Ovary (tissue), 3 donors: ENCODE measurements at regions not wholly inside any gene's neighbourhood (a gene's known extent, or its start where the extent isn't known, plus 50 kb on each side); places are given as distances from the start of the nearest gene placed in this dataset.

Source experiments
- CTCF ChIP-seq, 3 donors: fragments of 450-650 bp in 2 of 3; fragments of 200-600 bp in 1 of 3; IDR thresholded peaks; one replicate each; pipeline versions ENCODE4 v1.5.1 to v1.8.0; 2016 to 2022; ENCODE audit warnings: antibody characterized with exemption in 3 of 3, mild to moderate bottlenecking in 1 of 3
- EP300 ChIP-seq: sonication (generic); formaldehyde crosslinking; IDR thresholded peaks from one replicate; pipeline ENCODE4 v1.6.1; 2017; ENCODE audit warnings: antibody characterized with exemption
- donor health status: DM: no; HTN: no; CAD: no.

- TF ChIP-seq CTCF (IDR thresholded peaks at IDR 0.05) (no peak), EP300 (no peak)
Observed at GRCh38 chr5:88045931-88046461, 222.6 kb downstream of the TMEM161B start.
